ENCODE measurements at regions not wholly inside any gene's neighbourhood (a gene's known extent, or its start where the extent isn't known, plus 50 kb on each side); places are given as distances from the start of the nearest gene placed in this dataset.
A peak's percentile ranks its signal among the peaks of the same experiment; 100 is the strongest.

- no peak overlapping the region for H3K4me3 ChIP-seq (ENCODE audit: insufficient read depth, low read depth, low read length)
- H3K27me3 ChIP-seq (ENCODE audit: control insufficient read depth, insufficient read depth, low read length), result no peaks in the 10 kb centered on the region
- no peaks in the 10 kb centered on the region for H3K36me3 ChIP-seq (replicated peaks; ENCODE audit: control insufficient read depth, insufficient read depth, low read length)
- DNase-seq, result no peak
Observed at GRCh38 chr21:45338311-45339017, 50.8 kb upstream of the POFUT2 start.

GRCh38 chr21:45339421-45340402, 52.0 kb upstream of the POFUT2 start:
- no peak for DNase-seq
- H3K36me3 ChIP-seq (replicated peaks; ENCODE audit: control insufficient read depth, insufficient read depth, low read length), result no peaks in the 10 kb centered on the region
- no peak overlapping the region for H3K4me3 ChIP-seq (ENCODE audit: insufficient read depth, low read depth, low read length)
- no peaks in the 10 kb centered on the region for H3K27me3 ChIP-seq (ENCODE audit: control insufficient read depth, insufficient read depth, low read length)

GRCh38 chr21:45340515-45340914, 52.8 kb upstream of the POFUT2 start:
- Histone ChIP-seq H3K4me3 (ENCODE audit: insufficient read depth, low read depth, low read length) (no peak overlapping the region), H3K36me3 (replicated peaks; ENCODE audit: control insufficient read depth, insufficient read depth, low read length) (no peaks in the 10 kb centered on the region), H3K27me3 (ENCODE audit: control insufficient read depth, insufficient read depth, low read length) (no peaks in the 10 kb centered on the region)
- no peak for DNase-seq

- DNase-seq, result no peak
- Histone ChIP-seq H3K36me3 (replicated peaks; ENCODE audit: control insufficient read depth, insufficient read depth, low read length) (no peaks in the 10 kb centered on the region), H3K27me3 (ENCODE audit: control insufficient read depth, insufficient read depth, low read length) (no peaks in the 10 kb centered on the region), H3K4me3 (ENCODE audit: insufficient read depth, low read depth, low read length) (no peak overlapping the region)
Observed at GRCh38 chr21:45341261-45341660, 53.6 kb upstream of the POFUT2 start.

GRCh38 chr21:45341779-45342178, 54.1 kb upstream of the POFUT2 start:
- DNase-seq, result no peak
- Histone ChIP-seq H3K4me3 (ENCODE audit: insufficient read depth, low read depth, low read length) (no peak overlapping the region), H3K27me3 (ENCODE audit: control insufficient read depth, insufficient read depth, low read length) (no peaks in the 10 kb centered on the region)

GRCh38 chr21:45343891-45344290, 56.2 kb upstream of the POFUT2 start:
- no peak for DNase-seq
- Histone ChIP-seq H3K36me3 (replicated peaks; ENCODE audit: control insufficient read depth, insufficient read depth, low read length) (no peaks in the 10 kb centered on the region), H3K4me3 (ENCODE audit: insufficient read depth, low read depth, low read length) (no peak overlapping the region), H3K27me3 (ENCODE audit: control insufficient read depth, insufficient read depth, low read length) (no peaks in the 10 kb centered on the region)

More at GRCh38 chr21:45341779-45342178, 54.1 kb upstream of the POFUT2 start:
- H3K36me3 ChIP-seq (replicated peaks; ENCODE audit: control insufficient read depth, insufficient read depth, low read length), result no peaks in the 10 kb centered on the region

GRCh38 chr21:45344576-45344975, 56.9 kb upstream of the POFUT2 start:
- H3K27me3 ChIP-seq (ENCODE audit: control insufficient read depth, insufficient read depth, low read length), result no peaks in the 10 kb centered on the region
- H3K36me3 ChIP-seq (replicated peaks; ENCODE audit: control insufficient read depth, insufficient read depth, low read length), result no peaks in the 10 kb centered on the region
- DNase-seq, result peak; percentile 60
- no peak overlapping the region for H3K4me3 ChIP-seq (ENCODE audit: insufficient read depth, low read depth, low read length)

- Histone ChIP-seq H3K36me3 (replicated peaks; ENCODE audit: control insufficient read depth, insufficient read depth, low read length) (no peaks in the 10 kb centered on the region), H3K27me3 (ENCODE audit: control insufficient read depth, insufficient read depth, low read length) (no peaks in the 10 kb centered on the region), H3K4me3 (ENCODE audit: insufficient read depth, low read depth, low read length) (no peak overlapping the region)
- peak; percentile 87 for DNase-seq
Observed at GRCh38 chr21:45347048-45347711, 57.8 kb upstream of the COL18A1 start.

GRCh38 chr21:45347712-45348499, 57.1 kb upstream of the COL18A1 start:
- Histone ChIP-seq H3K27me3 (ENCODE audit: control insufficient read depth, insufficient read depth, low read length) (no peaks in the 10 kb centered on the region), H3K4me3 (ENCODE audit: insufficient read depth, low read depth, low read length) (no peak overlapping the region), H3K36me3 (replicated peaks; ENCODE audit: control insufficient read depth, insufficient read depth, low read length) (no peaks in the 10 kb centered on the region)
- DNase-seq, result peak; percentile 60

GRCh38 chr21:45348591-45349327, 56.2 kb upstream of the COL18A1 start:
- Histone ChIP-seq H3K4me3 (ENCODE audit: insufficient read depth, low read depth, low read length) (no peak overlapping the region), H3K36me3 (replicated peaks; ENCODE audit: control insufficient read depth, insufficient read depth, low read length) (no peaks in the 10 kb centered on the region), H3K27me3 (ENCODE audit: control insufficient read depth, insufficient read depth, low read length) (no peaks in the 10 kb centered on the region)
- DNase-seq, result peak; percentile 47

GRCh38 chr21:45350206-45350854, 54.6 kb upstream of the COL18A1 start:
- no peak for DNase-seq
- H3K4me3 ChIP-seq (ENCODE audit: insufficient read depth, low read depth, low read length), result no peak overlapping the region
- H3K36me3 ChIP-seq (replicated peaks; ENCODE audit: control insufficient read depth, insufficient read depth, low read length), result no peaks in the 10 kb centered on the region
- H3K27me3 ChIP-seq (ENCODE audit: control insufficient read depth, insufficient read depth, low read length), result no peaks in the 10 kb centered on the region

GRCh38 chr21:45351061-45351460, 53.9 kb upstream of the COL18A1 start:
- Histone ChIP-seq H3K27me3 (ENCODE audit: control insufficient read depth, insufficient read depth, low read length) (no peaks in the 10 kb centered on the region), H3K36me3 (replicated peaks; ENCODE audit: control insufficient read depth, insufficient read depth, low read length) (no peaks in the 10 kb centered on the region)
- DNase-seq, result peak; percentile 69

More at GRCh38 chr21:45351061-45351460, 53.9 kb upstream of the COL18A1 start:
- H3K4me3 ChIP-seq (ENCODE audit: insufficient read depth, low read depth, low read length), result no peak overlapping the region
